Activated CD8-positive, alpha-beta memory T cell treated with anti-CD3 and anti-CD28 coated beads, Interleukin-2, amount 50 U/mL, for 24 hours (primary cell): ENCODE measurements at regions not wholly inside any gene's neighbourhood (a gene's known extent, or its start where the extent isn't known, plus 50 kb on each side); places are given as distances from the start of the nearest gene placed in this dataset.
"Not testable (repeated sequence)": the region's sequence is repeated elsewhere in the genome, so short reads cannot be mapped to it uniquely, and the experiment has no call there.

Experiments used
- DNase-seq: peaks from one replicate; pipeline ENCODE4 v3.0.0-alpha.2; 2020; ENCODE audit errors: extremely low read depth

DNA sequence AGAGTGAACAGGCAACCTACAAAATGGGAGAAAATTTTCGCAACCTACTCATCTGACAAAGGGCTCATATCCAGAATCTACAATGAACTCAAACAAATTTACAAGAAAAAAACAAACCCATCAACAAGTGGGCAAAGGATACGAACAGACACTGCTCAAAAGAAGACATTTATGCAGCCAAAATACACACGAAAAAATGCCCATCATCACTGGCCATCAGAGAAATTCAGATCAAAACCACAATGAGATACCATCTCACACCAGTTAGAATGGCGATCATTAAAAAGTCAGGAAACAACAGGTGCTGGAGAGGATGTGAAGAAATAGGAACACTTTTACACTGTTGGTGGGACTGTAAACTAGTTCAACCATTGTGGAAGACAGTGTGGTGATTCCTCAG, 1146.2 kb upstream of the SEMA6A start:
- not testable (repeated sequence) for DNase-seq

DNA sequence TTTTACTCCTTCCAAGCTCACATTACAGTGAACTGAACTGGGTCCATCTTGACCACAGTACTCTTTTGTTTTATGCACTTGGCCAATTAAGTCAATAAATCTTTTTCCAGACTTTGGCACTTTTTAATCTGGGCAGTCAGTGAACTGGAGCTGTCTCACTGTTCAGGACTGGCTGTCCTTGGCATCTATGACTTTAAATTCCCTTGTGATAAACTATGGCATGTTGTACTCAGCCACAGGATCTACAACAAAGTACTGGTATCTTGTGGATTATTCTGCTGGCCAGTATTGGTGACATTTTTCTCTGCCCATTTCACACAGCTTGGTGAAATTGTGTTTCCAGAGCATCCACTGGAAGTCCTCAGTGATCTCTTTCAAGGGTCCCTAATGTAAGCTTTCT, 1144.8 kb upstream of the SEMA6A start:
- DNase-seq: no peak

DNA sequence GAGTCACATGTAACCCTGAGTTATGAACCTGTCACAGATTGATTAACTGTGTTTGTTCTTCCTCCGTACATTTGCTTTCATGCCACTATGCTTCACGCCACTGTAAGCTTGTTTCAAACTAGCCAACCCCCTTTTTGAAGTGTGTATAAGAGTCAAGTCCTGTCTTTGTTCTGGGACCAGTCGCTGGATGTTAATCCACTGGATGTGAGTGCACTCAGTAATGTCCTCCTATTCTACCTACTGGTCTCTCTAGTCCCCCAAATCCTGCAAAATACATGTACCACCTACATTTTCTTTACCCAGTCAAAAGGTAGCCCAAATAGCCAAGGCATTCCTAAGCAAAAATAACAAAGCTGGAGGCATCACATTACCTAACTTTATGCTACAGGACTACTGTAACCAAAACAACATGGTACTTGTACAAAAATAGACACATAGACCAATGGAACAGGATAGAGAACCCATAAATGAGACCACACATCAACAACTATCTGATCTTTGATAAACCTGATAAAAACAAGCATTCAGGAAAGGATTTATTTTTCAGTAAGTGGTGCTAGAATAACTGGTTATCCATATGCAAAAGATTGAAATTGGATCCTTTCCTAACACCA, 1139.1 kb upstream of the SEMA6A start:
- no peak for DNase-seq

DNA sequence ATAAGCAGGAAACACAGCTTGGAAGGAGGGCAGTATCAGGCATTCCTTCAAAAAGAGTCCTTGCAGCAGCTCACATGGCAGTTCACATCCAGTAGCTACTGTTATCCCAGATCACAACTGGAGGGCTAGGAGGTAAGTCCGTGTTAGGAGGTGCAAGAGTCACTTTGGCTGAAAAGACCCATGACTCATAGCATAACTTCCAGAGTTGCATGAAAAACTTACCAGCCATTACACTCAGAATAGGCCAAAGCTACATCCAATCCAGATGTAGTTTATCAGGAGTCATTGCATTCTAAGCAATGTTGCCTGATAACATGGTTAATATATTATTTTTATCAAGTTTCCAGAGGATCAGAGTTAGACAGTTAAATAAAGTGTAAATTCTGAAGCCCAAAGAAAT, 1126.4 kb upstream of the SEMA6A start:
- DNase-seq: no peak

DNA sequence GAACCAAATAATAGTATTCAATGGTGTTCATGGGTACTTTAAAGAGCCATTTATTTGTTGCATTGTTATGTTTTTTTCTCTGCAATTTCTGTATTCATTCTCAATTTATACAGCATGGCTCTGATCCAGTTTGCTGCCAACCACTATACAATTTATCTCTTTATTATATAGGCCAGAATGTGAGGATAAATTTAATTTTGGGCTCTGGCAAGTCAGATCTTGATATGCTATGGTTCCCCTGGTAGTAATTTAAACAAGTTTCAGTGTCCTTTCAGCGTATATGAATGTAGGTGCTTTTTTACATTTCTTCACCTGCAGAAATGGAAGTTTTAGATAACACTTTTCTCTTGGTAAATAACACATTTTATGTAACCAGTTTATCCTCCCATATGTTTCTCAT, 1118.0 kb upstream of the SEMA6A start:
- DNase-seq: no peak

DNA sequence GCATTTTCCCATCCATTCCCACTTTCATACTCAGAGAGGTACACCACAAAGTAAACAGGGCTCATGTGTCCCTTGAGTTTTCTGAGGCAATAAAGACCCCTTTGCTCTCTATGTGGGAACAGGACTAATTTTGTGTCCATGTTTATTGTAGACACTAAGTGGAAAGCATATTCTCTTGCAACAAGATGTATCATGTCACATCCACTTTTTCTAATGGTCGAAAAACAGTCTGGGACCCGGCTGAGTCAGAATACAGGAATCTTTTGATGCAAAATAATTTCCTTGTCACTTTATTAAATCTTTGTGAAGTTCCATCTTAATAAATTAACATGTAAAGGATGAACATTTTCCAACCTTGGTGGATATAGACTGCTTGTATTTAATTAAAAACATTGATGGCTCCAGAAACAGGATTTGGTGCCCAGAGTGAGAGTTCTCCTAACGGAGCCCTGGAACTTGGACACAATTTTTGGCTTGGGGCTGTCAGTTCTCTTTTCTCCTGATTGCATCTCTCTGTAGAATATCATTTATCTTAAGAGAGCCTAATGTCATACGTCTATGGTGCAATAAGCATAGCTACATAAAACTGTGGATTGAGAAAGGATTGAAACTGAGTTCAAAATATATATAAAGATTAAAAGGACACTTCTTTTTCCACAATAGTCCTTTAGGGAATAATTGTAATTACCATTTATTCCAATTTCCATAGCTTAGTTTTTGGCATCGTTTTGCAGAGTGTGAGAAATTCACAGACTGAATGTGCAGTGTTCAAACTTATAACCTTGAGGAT, 1116.7 kb upstream of the SEMA6A start:
- no peak for DNase-seq

DNA sequence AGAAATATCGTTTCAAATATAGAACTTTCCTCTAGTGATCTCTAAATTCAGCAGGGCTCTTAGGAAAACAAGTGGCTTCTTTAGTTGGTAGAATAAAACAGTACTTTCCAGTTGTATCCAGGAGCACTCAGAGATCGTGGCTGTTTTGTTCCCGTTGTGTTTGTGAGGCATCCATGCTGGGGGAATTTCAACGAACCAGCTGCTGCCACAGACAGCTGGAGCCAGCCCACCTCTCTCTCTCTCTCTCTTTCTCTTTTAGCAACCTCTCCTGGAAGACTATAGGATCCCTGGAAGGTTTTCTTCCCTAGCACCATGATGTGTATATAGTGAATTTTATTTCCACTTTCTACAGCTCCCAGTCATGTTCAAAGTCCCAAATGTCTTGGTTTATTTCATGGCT, 1116.0 kb upstream of the SEMA6A start:
- no peak for DNase-seq

DNA sequence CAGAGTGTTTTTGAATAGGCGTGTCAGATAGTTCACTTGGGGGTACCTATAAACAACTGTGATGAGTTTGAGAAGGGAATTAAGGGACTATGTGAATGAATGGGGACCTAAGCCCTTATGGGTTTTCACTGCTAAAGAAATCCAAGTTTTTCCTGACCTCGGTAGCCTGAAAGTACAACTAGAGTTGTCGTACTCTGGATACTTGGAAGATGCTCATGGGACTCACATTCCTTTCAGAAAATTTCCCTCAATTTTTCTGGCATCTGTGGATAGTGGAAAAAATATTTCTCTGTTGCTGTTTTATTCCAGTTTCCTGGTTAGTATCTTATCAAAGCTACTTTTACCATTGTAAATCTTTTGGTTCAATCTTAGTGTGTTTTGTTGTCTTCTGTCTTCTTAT, 1112.3 kb upstream of the SEMA6A start:
- DNase-seq: no peak

DNA sequence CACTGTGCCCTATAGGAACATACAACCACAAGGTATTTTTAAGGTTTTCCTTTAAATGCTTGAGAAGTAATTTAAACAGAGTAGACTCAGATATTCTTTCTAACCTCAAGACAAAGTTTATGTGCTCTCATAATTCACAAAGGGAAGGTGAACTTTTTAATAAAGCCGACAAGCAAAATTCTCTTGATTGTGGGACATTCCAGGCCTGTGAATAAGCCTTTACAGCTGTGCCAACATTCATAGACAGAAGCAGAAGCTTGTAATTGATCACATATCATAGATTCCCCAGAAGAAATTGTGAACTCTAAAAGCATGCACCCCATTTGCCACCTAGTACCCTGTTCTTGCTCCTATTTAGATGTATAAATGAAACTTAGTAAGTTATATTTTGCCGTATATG, 1107.8 kb upstream of the SEMA6A start:
- DNase-seq: no peak

DNA sequence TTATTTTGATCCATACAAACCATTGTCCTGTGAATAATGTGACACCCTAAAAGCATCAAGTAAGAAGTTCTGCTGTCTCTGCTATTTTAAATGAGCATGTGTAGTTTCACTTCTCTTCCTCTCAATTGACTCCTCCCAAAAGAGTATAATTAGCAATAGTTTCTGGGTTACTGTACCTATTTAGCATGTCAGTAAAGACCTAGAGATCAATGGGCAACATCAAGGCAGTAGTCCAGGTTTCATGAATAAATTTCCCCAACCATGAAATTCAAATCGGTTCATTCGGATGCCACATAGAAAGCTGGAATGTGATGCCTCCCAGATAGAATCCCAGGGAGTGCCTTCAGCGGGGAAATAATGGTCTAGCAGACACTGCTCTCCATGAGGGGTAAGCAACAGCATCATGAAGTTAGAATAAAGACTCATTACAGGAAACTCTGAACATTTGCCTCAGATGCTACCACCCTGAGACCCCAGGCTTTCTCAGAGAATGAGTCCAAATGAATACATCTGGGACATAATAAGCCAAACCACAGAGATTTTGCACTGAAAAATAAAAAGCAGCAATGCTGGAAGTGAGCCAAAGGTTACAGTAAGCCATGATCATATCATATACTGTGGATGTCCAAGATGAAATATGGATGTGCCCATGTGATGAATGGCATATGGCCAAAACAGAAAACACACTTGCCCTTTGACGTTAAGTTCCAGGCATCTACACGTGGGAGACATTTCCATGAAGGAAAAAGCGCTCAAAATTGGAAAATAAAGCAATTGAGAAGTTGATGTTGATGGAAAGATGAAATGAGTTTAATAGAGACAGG, 1107.0 kb upstream of the SEMA6A start:
- DNase-seq: no peak

DNA sequence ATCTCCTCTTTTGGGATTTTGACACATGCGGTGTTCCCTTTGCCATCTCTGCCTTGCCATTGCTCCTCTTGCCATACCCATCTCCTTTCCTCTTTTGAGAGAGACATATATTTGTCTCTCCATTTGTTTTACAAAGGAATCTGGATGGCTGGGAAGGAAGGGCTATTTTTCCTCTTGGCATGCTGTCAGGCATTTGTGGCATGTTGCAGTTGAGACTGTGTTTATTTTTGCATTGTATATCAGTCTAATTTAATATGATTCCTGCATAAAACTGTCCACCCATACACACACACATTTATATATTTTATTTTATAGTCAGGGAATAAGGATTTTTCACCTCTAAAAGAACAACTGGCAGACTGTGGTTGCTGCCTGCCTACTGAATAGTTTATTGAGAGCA, 1105.8 kb upstream of the SEMA6A start:
- DNase-seq: no peak

DNA sequence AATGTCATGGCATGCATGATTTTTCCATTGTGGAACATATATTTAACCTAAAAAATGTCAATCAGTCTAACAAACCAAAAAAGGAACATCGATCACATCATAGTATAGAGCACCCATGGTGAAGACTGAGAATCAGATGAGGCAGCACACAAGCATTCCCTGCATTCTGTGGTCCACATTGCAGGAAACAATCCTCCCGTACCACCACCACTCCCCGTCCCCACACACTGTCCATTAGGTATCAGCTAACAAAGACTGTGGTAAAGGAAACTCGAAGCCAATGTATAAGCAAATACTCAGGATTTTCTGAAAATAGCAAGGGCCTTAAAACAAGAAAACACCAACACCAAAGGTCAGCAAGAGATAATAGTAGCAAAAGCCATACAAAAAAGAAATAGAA, 1104.4 kb upstream of the SEMA6A start:
- DNase-seq: no peak

DNA sequence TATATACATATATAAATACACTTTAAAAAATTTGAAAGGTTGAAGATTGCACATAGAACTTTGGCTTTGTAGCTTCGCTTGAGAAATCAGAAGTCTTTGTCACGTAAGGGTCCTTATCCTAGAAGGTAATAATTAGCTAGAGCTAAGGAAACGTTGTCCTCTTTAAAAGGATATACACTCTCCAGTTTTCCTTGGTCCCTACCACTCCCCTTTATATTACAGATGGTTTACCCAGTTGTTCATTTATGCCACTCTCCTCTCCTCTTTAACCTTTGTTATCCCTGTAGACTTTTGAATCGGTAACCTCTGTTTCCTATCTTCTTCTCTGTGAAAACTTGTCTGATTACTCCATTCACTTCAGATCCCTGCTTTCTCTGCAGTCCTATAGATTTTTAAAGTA, 1101.0 kb upstream of the SEMA6A start:
- DNase-seq: no peak

DNA sequence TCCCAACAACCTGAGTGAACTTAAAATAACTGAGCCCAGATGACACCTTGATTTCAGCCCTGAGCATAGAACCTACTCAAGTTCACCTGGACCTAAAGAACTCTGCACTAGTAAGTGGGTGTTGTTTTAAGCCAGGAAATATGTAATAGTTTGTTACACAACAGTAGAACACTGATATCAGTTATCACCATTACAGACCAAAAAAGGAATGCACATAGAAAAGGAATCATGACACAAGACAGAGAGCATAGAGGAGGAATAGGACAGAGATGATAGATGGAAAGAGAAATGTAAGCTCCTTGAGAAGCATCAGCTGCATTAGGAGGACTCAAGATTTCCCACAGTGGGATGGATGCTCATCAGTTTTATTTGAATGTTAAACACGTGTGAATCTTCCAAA, 1096.9 kb upstream of the SEMA6A start:
- DNase-seq: no peak

DNA sequence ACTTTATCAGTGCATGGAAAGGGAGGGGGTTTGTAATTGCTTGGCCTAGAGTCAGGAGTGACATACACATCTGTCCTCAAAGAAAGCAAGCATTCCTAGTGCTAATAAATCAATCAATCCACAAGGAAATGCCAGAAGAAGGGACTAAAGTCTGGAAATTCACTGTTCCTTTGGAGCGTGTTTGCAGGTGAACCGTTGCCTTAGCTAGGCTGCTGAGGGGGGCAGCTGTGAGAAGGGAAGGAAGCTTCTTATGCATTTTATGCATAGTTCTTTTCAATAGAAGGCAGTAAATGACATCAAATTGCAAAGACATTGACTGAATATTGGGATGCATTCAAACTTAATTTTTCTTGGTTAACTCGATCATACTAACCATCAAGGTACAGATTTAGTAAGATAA, 1092.5 kb upstream of the SEMA6A start:
- no peak for DNase-seq

DNA sequence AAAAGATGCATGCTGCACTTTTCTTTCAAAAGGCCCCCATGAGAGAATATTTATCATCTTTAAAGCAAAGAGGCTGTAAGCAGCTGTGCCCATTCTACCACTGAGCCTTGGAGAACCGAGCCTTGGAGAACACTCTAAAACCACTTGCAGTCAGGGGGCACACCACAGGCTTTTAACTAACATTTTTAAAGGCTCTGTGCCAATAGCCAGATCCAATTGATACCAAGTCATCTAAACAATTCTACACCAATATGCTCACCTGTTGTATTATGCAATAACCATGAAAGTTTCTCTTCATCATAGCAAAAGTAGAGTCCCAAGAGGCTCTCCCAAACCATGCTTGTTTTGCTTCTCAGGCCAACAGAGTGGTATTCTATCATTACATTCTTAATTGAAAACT, 1090.5 kb upstream of the SEMA6A start:
- DNase-seq: no peak

DNA sequence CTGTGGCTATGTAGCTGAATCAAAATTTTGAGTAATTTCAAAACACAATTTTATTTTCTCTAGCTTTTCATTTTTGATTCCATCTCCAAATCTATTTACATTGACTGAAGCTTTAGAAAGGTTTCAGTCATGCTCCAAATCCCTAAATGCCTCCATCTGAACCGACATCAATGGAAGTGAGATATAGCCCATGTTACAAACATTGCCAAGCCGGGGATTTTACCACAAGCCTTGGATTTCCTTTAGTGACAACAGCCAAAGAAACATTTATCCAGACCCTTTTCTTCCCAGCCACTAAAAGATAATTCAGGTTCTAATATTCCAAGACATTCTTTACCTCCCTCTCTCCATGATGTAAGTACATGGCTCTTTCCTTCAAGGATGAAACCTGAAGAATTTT, 1087.7 kb upstream of the SEMA6A start:
- no peak for DNase-seq

DNA sequence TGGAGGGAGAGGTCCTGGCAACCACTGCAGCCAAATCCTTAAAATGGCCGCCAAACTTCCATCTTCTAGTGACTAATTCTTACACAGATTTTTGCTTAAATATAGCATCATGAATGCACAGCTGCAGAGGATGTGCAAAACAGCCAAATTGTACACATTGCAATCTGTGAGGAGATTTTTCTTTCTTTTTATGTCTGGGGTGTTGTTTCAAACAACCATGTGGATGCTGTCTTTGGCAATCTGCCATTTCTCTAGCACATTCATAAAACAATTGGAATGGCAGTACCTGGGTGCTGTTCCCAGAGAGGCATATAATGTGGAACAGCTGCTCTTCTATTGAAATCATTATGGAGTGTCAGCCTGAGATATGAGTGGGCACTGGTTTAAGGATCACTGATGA, 1082.9 kb upstream of the SEMA6A start:
- DNase-seq: no peak

DNA sequence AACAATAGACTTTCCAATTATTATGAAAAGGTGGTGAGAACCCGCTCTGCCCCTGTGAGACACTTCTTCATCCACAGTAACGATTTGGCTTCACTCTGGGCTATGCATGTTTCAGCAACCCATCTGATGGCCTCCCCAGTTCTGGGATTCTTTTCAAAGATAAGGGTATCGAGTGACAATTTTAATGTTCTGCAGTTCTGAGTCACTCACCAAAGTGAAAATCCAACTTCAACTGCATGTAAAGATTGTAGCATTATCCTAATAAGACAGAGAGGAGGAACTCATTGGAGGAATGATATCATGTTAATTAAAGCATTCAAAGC, 1078.3 kb upstream of the SEMA6A start:
- no peak for DNase-seq

DNA sequence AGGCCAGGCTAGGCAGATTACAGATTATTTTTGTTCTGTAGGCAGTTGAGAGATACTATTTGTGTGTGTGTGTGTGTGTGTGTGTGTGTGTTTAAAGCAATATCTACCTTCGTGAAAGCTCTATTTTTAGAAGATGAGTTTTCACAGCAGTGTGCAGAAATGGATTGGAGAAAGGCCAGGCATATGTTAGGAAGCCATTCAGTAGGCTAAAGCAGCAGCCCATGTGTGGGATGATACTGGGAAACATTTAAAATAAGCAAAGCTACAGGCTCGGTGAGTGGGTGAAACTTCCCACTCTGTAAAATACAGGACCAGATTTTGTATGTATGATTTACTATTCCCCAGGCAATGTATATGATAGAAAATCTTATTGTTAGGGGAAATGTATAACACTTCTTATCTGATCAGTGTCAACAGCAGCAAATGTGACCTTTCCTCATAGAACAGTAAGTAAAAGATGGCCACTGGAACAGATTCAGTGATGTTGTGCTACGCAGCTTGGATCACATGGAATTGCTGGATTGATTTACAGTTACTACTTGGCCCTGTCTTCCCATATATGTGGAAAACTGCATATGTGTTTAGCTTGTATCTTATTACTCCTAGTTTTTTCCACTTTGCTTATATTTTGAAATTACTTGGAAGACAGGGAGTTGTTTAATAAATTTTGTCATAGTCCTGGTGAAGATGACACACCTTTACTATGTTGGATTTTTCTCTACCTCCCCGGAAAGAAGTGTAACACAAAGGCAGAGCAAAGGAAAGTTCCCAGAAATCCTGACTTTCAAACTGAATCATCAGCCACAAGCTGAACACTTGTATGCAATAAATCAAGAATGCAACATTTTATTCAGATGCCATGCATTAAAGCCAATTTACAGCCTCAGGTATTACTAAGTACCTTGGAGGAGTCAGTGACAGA, 1077.7 kb upstream of the SEMA6A start:
- DNase-seq: no peak

DNA sequence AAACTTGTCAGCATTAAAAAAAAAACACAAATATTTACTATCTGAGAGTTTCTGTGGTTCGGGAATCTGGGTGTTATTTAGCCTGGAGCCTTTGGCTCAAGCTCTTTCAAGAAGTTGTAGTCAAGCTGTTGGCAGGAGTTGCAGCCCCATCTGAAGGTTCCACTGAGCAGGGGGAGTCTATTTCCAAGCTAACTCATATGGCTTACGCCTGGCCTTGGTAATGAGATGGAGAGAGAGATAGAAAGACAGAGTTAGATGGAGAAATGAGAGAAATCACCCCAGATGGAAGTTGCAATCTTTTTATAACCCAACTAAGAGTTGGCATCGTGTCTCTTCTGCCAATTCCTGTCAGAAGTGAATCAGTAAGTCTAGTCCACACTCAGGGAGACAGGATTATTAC, 1075.2 kb upstream of the SEMA6A start:
- no peak for DNase-seq

DNA sequence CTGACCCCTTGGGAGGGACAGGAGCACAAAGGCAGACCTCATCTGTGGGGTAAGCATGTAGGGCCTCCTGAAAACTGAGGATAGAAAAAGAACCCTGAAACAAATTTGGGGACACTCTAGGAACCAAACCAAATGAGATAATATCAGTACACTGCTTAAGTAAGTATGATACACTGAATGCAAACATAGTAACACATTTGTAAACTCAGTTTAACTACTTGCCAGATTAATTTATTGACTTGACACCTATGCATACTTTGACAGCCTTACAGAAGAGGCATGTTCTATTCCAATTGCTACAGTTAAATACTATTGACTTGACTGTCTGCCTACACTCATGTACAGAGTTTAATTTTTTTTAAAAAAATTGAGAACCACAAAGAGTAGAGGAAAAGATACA, 1070.8 kb upstream of the SEMA6A start:
- no peak for DNase-seq
